Body of pancreas (tissue), 4 donors: ENCODE measurements at regions not wholly inside any gene's neighbourhood (a gene's known extent, or its start where the extent isn't known, plus 50 kb on each side); places are given as distances from the start of the nearest gene placed in this dataset.

Experiments used
- CTCF ChIP-seq, 7 experiments: fragments of 450-650 bp in 4 of 7; fragments of 200-600 bp in 3 of 7; sonication (generic) in 3 of 7; IDR thresholded peaks; one replicate each; pipeline ENCODE4 v1.5.1; 2016 to 2019; ENCODE audit warnings: antibody characterized with exemption in 7 of 7
- POLR2A ChIP-seq, 3 donors: fragments of 450-650 bp; IDR thresholded peaks; one replicate each; pipeline ENCODE4 v1.6.1; 2016; ENCODE audit warnings: antibody characterized with exemption in 3 of 3, mild to moderate bottlenecking in 2 of 3

GRCh38 chr4:83679692-83680091, 143.8 kb downstream of the GPAT3 start:
- TF ChIP-seq POLR2A (IDR thresholded peaks at IDR 0.05) (no peak), CTCF (IDR thresholded peaks at IDR 0.05) (no peak)
